Fibroblast of villous mesenchyme (primary cell): ENCODE measurements at regions not wholly inside any gene's neighbourhood (a gene's known extent, or its start where the extent isn't known, plus 50 kb on each side); places are given as distances from the start of the nearest gene placed in this dataset.

Source experiments
- DNase-seq: peaks from one replicate; pipeline ENCODE4 v3.0.0-alpha.2; 2010; ENCODE audit warnings: low read depth
- H3K4me3 ChIP-seq: 2 replicates; pipeline ENCODE4 v1.5.1; 2011; ENCODE audit warnings: low read depth, mild to moderate bottlenecking, low read length
- CTCF ChIP-seq: IDR thresholded peaks from 2 replicates; pipeline ENCODE4 v1.5.1; 2012; ENCODE audit warnings: low read depth, mild to moderate bottlenecking, low read length; ENCODE audit not compliant: insufficient read depth

DNA sequence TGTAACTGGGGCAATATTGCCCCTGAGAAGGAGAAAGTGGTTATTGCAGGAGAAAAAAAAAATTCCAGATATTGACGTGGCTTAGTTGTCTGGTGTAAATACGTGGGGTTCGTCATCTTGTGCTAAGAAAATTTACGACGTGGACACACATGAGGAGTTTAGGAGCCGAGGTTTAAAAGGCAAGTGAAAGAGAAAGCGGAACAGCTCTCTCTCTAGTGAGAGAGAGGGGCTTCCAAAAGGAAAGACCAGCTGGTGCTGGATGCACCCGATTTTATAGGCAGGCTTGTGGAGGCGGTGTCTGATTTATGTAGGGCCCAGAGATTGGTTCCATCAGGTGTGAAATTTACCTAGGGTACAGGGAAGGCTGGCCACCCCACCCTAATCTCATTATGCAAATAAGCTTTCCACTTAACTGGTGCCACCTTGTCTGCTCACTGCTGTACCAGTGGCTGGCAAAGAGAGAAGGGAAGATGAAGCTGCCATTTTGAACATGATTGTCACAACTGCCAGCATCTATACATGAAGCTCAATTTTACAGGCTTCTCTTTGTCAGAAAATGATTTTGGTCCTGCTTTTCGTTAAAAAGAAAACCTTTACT, 845.1 kb downstream of the DACH1 start:
- DNase-seq, result no peak
- no peak for TF ChIP-seq CTCF
- H3K4me3 ChIP-seq, result no peak overlapping the region

DNA sequence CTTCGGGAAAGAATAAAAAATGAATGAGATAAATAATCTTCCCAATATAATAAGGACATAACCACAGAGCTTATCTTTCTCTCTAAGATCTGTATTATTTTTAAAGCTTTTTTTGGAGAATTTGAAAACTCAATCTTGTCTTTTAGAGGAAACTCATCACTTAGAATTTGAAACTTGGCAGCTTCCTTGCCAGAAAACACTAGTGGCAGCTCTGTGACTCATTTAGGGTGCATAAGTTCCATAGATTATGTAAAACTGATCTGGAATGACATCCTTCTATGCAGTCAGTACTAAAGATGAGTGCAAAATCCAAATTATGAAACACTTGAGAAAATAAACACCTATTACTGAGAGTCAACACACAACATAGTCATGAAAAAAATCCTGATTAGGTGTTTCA, 848.0 kb downstream of the DACH1 start:
- H3K4me3 ChIP-seq, result no peak overlapping the region
- TF ChIP-seq CTCF, result no peak
- no peak for DNase-seq

DNA sequence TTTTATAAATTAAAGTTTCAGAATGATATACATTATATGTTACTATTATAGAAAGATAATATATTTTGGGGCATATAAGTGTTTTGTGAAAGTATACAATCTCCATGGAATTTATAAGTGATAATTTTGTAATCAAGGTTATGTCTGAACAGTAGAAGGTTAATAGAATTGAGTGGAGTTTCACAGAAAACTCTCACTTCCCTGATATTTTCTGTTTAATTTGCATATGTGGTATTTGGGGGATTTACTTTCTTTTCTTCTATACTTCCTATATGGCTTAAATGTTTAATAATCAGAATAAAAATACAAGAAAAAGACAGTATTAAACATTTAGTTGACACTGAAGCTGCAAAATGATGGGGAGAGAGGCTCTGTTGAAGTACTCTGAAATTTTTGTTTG, 848.5 kb downstream of the DACH1 start:
- DNase-seq, result no peak
- no peak overlapping the region for H3K4me3 ChIP-seq
- TF ChIP-seq CTCF, result no peak

DNA sequence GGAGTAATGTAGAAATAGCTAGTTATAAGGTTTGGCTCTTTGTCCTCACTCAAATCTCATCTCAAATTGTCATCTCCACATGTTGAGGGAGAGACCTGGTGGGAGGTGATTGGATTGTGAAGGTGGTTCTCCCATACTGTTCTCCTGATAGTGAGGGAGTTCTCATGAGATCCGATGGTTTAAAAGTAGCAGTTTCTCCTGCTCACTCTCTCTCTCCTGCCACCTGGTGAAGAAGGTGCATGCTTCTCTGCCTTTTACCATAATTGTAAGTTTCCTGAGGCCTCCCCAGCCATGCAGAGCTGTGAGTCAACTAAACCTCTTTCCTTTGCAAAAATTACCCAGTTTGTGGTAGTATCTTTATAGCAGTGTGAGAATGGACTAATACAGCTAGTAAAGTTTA, 849.4 kb downstream of the DACH1 start:
- no peak for DNase-seq
- no peak overlapping the region for H3K4me3 ChIP-seq
- no peak for TF ChIP-seq CTCF

DNA sequence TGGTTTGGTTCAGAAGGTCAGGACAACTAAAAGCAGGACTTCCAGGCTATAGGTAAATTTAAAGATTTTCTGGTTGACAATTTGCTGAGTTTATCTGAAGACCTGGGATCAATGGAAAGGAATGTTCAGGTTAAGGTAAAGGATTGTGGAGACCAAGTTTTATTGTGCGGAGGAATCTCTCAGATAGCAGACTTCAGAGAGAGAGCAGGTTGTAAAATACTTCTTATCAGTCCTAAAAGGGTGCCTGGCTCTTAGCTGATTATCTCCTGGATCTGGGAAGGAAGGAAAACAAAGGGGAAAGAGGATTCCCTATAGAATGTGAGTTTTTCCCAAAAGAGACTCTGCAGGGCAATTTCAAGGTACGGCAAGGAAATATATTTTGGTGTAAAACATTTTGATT, 851.5 kb downstream of the DACH1 start:
- DNase-seq, result no peak
- no peak for TF ChIP-seq CTCF
- H3K4me3 ChIP-seq, result no peak overlapping the region

GRCh38 chr13:71015021-71015420, 852.0 kb downstream of the DACH1 start:
- DNase-seq, result no peak
- no peak for TF ChIP-seq CTCF
- H3K4me3 ChIP-seq, result no peak overlapping the region

GRCh38 chr13:71005919-71006318, 861.1 kb downstream of the DACH1 start:
- no peak for DNase-seq
- no peak overlapping the region for H3K4me3 ChIP-seq
- TF ChIP-seq CTCF, result no peak
